Keratinocyte (primary cell): ENCODE measurements at regions not wholly inside any gene's neighbourhood (a gene's known extent, or its start where the extent isn't known, plus 50 kb on each side); places are given as distances from the start of the nearest gene placed in this dataset.

Source experiments
- CTCF ChIP-seq, 3 experiments: IDR thresholded peaks in 1 of 3; conservative IDR thresholded peaks in 1 of 3; optimal IDR thresholded peaks in 1 of 3; 2 replicates in 2 of 3; 3 replicates in 1 of 3; pipeline versions ENCODE3 to v1.5.1; 2011; ENCODE audit warnings: low read length in 3 of 3, mild to moderate bottlenecking in 3 of 3, moderate library complexity in 2 of 3, control low read depth in 1 of 3, inconsistent platforms in 1 of 3; ENCODE audit not compliant: insufficient read depth in 2 of 3; ENCODE audit errors: extremely low read depth in 1 of 3
- EZH2 ChIP-seq: IDR thresholded peaks from one replicate; pipeline ENCODE4 v1.6.1; 2012; ENCODE audit warnings: inconsistent platforms, mild to moderate bottlenecking, low read length, moderate library complexity

DNA sequence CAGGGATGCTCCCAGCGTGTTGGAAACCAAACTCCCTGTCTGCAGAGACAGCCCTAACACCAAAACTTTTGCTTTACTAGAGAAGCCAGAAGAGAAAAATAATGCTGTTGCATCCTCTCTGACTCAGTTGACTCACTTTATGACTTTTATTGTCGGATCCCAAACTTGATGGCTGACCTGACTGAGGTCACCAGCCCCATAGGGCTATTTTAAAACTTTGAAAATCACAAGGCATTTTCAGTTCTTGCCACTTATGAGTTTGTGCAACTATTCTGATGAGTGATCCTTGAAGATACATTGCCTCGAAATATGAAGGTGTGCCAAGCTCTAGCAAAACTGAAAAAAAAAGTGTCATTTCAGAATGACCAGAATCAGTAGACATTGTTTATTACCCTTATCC is 320.2 kb downstream of the DLEU7 start:
- TF ChIP-seq CTCF (optimal IDR thresholded peaks at IDR 0.05 in 1 of 3, IDR thresholded peaks at IDR 0.05 in 1 of 3, conservative IDR thresholded peaks at IDR 0.05 in 1 of 3; ENCODE audit: extremely low read depth in 1 of 3, insufficient read depth in 2 of 3, low read length in 3 of 3) (no peak), EZH2 (no peak)
